ENCODE measurements at regions not wholly inside any gene's neighbourhood (a gene's known extent, or its start where the extent isn't known, plus 50 kb on each side); places are given as distances from the start of the nearest gene placed in this dataset.

DNA sequence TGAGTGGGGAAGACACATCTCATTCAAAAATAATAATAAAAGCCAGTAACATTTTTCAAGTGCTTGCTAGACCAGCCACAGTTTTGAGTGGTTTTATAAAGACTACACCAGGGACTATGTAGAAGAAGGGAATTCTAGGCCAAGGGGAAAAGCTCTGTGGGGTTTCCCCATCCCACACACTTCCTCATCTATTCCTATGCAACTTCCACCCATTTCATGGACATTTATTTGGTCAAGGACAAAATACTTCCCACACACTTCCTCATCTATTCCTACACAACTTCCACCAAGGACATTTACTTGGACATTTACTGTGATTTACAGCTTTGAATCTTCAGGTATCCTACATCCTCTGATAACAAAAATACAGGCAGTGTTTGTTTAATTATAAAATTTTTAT lies 86.5 kb upstream of the KLF3 start:
- TF ChIP-seq POLR2A (IDR thresholded peaks at IDR 0.05) (no peak), CTCF (IDR thresholded peaks at IDR 0.05) (no peak)

Data from right lobe of liver (tissue), 4 donors.